ENCODE measurements at regions not wholly inside any gene's neighbourhood (a gene's known extent, or its start where the extent isn't known, plus 50 kb on each side); places are given as distances from the start of the nearest gene placed in this dataset.

DNA sequence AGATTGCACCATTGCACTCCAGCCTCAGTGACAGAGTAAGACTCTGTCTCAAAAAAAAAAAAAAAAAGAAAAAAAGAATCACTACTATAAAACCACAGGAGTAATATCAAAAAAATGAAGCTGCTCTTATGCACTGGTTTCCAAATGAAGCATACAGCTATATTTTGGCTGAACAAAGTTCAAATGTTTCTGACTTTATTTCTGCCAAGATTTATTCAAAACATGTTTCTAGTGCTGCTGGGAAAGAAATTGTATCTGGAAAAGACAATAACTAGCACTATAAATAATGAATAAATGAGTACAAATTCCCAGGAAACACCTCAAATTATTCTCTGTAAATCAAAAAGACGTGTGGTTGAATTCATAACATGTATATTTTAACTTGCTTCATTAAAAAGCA lies 102.5 kb upstream of the MME start:
- no peaks in the 10 kb centered on the region for H3K79me1 ChIP-seq (ENCODE audit: low read depth, low read length)
- no peak overlapping the region for H4K91ac ChIP-seq (ENCODE audit: low read depth, low read length, poor library complexity)
- H2AFZ ChIP-seq (ENCODE audit: low read length) = no peak overlapping the region
- H3K4me2 ChIP-seq (ENCODE audit: insufficient read depth, low read length, poor library complexity, severe bottlenecking) = no peak overlapping the region
- no peak overlapping the region for H3K14ac ChIP-seq (ENCODE audit: low read length)
- no peak overlapping the region for H2BK15ac ChIP-seq (ENCODE audit: low read length)
- no peak overlapping the region for H3K27ac ChIP-seq (replicated peaks; ENCODE audit: low read length)
- H3K23ac ChIP-seq (ENCODE audit: low read depth, low read length, poor library complexity) = no peak overlapping the region
- H2BK12ac ChIP-seq (ENCODE audit: low read length) = no peak overlapping the region
- no peak overlapping the region for H3K18ac ChIP-seq (ENCODE audit: low read length)
- H2AK5ac ChIP-seq (ENCODE audit: low read depth, low read length) = no peak overlapping the region
- no peak overlapping the region for H3K4ac ChIP-seq (ENCODE audit: low read length)
- no peak for DNase-seq (ENCODE audit: low spot score)
- H3K4me1 ChIP-seq (ENCODE audit: control insufficient read depth in 2 of 2, insufficient read depth in 1 of 2, low read depth in 1 of 2, low read length in 2 of 2) = no peaks in the 10 kb centered on the region
- no peak overlapping the region for H2BK120ac ChIP-seq (ENCODE audit: low read depth, low read length)
- no peak overlapping the region for H3K4me3 ChIP-seq (ENCODE audit: low read length in 2 of 2)
- H3K9me3 ChIP-seq (replicated peaks in 1 of 2; ENCODE audit: control insufficient read depth in 2 of 2, insufficient read depth in 1 of 2, low read depth in 1 of 2, low read length in 2 of 2) = no peaks in the 10 kb centered on the region
- H4K8ac ChIP-seq (ENCODE audit: low read depth, low read length) = no peak overlapping the region
- H3K9ac ChIP-seq (ENCODE audit: low read depth, low read length, poor library complexity) = no peak overlapping the region
- H3K36me3 ChIP-seq (replicated peaks in 1 of 2; ENCODE audit: control insufficient read depth in 2 of 2, insufficient read depth in 2 of 2, low read length in 2 of 2) = no peaks in the 10 kb centered on the region
- no peak overlapping the region for H2BK5ac ChIP-seq (ENCODE audit: low read length)
- no peaks in the 10 kb centered on the region for H3K27me3 ChIP-seq (ENCODE audit: control insufficient read depth in 3 of 3, insufficient read depth in 3 of 3, low read depth in 1 of 3, low read length in 3 of 3)
- WGBS, 2 donors (ENCODE audit: extremely low coverage in 2 of 2, insufficient read length in 2 of 2, insufficient replicate concordance in 1 of 2) = no CpG with 5 or more reads among the region's 1 CpG

DNA sequence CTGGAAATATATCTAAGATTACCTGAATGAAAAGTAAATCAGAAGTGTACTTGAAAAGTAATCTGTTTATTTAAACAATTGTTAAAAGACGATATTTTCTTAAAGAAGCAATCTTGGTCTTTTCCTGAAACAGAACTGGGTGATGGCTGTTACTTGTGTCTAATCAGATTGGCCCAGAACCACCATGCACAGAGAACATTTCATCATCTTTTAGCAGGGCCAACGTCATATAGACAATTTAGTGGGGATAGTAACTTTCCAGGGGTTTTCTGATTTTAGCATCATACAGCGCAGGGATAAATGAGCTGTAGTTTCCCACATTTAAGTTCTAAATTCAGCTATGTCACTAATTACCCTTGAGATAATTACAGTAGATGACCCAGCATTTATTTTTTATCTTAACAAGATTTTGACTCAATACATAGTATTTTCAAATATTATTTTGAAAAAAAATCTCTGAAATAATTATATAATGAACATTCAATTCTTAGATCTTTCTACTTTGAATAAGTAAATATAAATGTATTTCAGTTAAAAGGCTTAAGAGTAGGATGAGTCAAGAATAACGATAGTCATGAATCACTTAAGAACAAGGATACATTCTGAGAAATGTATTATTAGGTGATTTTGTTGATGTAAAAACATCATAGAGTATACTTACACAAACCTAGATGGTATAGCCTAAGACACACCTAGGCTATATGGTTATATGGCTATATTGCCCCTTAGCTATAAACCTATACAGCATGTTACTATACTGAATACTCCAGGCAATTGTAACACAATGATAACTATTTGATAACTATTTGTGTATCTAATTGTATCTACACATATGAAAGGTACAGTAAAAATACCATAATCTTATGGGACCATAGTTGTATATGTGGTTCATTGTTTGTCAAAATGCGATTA lies 103.8 kb upstream of the MME start:
- H3K4me1 ChIP-seq (ENCODE audit: control insufficient read depth in 2 of 2, insufficient read depth in 1 of 2, low read depth in 1 of 2, low read length in 2 of 2) = no peaks in the 10 kb centered on the region
- no peak overlapping the region for H2BK15ac ChIP-seq (ENCODE audit: low read length)
- H4K91ac ChIP-seq (ENCODE audit: low read depth, low read length, poor library complexity) = no peak overlapping the region
- DNase-seq (ENCODE audit: low spot score) = no peak
- no peak overlapping the region for H3K27ac ChIP-seq (replicated peaks; ENCODE audit: low read length)
- H3K18ac ChIP-seq (ENCODE audit: low read length) = no peak overlapping the region
- no peak overlapping the region for H3K9ac ChIP-seq (ENCODE audit: low read depth, low read length, poor library complexity)
- H2BK5ac ChIP-seq (ENCODE audit: low read length) = no peak overlapping the region
- no peak overlapping the region for H2AFZ ChIP-seq (ENCODE audit: low read length)
- no peak overlapping the region for H4K8ac ChIP-seq (ENCODE audit: low read depth, low read length)
- no peaks in the 10 kb centered on the region for H3K36me3 ChIP-seq (replicated peaks in 1 of 2; ENCODE audit: control insufficient read depth in 2 of 2, insufficient read depth in 2 of 2, low read length in 2 of 2)
- H2AK5ac ChIP-seq (ENCODE audit: low read depth, low read length) = no peak overlapping the region
- H3K9me3 ChIP-seq (replicated peaks in 1 of 2; ENCODE audit: control insufficient read depth in 2 of 2, insufficient read depth in 1 of 2, low read depth in 1 of 2, low read length in 2 of 2) = no peaks in the 10 kb centered on the region
- no peak overlapping the region for H2BK120ac ChIP-seq (ENCODE audit: low read depth, low read length)
- H3K23ac ChIP-seq (ENCODE audit: low read depth, low read length, poor library complexity) = no peak overlapping the region
- H3K4me2 ChIP-seq (ENCODE audit: insufficient read depth, low read length, poor library complexity, severe bottlenecking) = no peak overlapping the region
- no peak overlapping the region for H3K4me3 ChIP-seq (ENCODE audit: low read length in 2 of 2)
- WGBS, 2 donors (ENCODE audit: extremely low coverage in 2 of 2, insufficient read length in 2 of 2, insufficient replicate concordance in 1 of 2) = no CpG with 5 or more reads among the region's 5 CpGs
- no peak overlapping the region for H2BK12ac ChIP-seq (ENCODE audit: low read length)
- no peak overlapping the region for H3K4ac ChIP-seq (ENCODE audit: low read length)
- no peak overlapping the region for H3K14ac ChIP-seq (ENCODE audit: low read length)
- H3K79me1 ChIP-seq (ENCODE audit: low read depth, low read length) = no peaks in the 10 kb centered on the region
- H3K27me3 ChIP-seq (ENCODE audit: control insufficient read depth in 3 of 3, insufficient read depth in 3 of 3, low read depth in 1 of 3, low read length in 3 of 3) = no peaks in the 10 kb centered on the region

GRCh38 chr3:154973851-154974250 lies 106.3 kb upstream of the MME start:
- H3K18ac ChIP-seq (ENCODE audit: low read length) = no peak overlapping the region
- DNase-seq (ENCODE audit: low spot score) = no peak
- no peak overlapping the region for H3K9ac ChIP-seq (ENCODE audit: low read depth, low read length, poor library complexity)
- no peak overlapping the region for H3K4me2 ChIP-seq (ENCODE audit: insufficient read depth, low read length, poor library complexity, severe bottlenecking)
- no peak overlapping the region for H2BK5ac ChIP-seq (ENCODE audit: low read length)
- H3K79me1 ChIP-seq (ENCODE audit: low read depth, low read length) = no peaks in the 10 kb centered on the region
- no peak overlapping the region for H4K91ac ChIP-seq (ENCODE audit: low read depth, low read length, poor library complexity)
- H3K4ac ChIP-seq (ENCODE audit: low read length) = no peak overlapping the region
- no peak overlapping the region for H2AFZ ChIP-seq (ENCODE audit: low read length)
- no CpG with 5 or more reads among the region's 3 CpGs for WGBS, 2 donors (ENCODE audit: extremely low coverage in 2 of 2, insufficient read length in 2 of 2, insufficient replicate concordance in 1 of 2)
- no peaks in the 10 kb centered on the region for H3K9me3 ChIP-seq (replicated peaks in 1 of 2; ENCODE audit: control insufficient read depth in 2 of 2, insufficient read depth in 1 of 2, low read depth in 1 of 2, low read length in 2 of 2)
- H3K36me3 ChIP-seq (replicated peaks in 1 of 2; ENCODE audit: control insufficient read depth in 2 of 2, insufficient read depth in 2 of 2, low read length in 2 of 2) = no peaks in the 10 kb centered on the region
- H4K8ac ChIP-seq (ENCODE audit: low read depth, low read length) = no peak overlapping the region
- H2AK5ac ChIP-seq (ENCODE audit: low read depth, low read length) = no peak overlapping the region
- no peak overlapping the region for H3K14ac ChIP-seq (ENCODE audit: low read length)
- H3K27ac ChIP-seq (replicated peaks; ENCODE audit: low read length) = no peak overlapping the region
- no peak overlapping the region for H2BK120ac ChIP-seq (ENCODE audit: low read depth, low read length)
- H3K4me3 ChIP-seq (ENCODE audit: low read length in 2 of 2) = no peak overlapping the region
- no peaks in the 10 kb centered on the region for H3K27me3 ChIP-seq (ENCODE audit: control insufficient read depth in 3 of 3, insufficient read depth in 3 of 3, low read depth in 1 of 3, low read length in 3 of 3)
- H2BK15ac ChIP-seq (ENCODE audit: low read length) = no peak overlapping the region
- H3K23ac ChIP-seq (ENCODE audit: low read depth, low read length, poor library complexity) = no peak overlapping the region
- H3K4me1 ChIP-seq (ENCODE audit: control insufficient read depth in 2 of 2, insufficient read depth in 1 of 2, low read depth in 1 of 2, low read length in 2 of 2) = no peaks in the 10 kb centered on the region
- no peak overlapping the region for H2BK12ac ChIP-seq (ENCODE audit: low read length)

DNA sequence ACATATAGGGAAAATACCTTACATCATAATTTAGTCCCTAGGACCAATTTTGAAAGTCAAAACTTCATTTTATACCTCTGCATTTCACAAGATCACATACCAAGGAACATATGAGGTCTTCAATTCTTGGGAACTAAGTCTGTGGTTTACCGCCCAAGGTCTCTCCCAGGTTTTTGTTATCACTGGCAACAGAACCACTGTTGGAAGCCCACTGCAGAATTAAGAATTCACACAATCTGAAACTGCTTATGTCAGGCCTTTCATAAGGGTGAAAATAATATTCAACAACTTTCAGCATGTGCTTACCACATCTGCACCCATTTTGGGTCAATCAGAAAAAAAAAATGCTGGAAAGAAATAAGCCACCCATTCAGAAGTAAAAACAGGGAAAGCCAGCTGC lies 107.2 kb upstream of the MME start:
- Histone ChIP-seq H2BK15ac (ENCODE audit: low read length) (no peak overlapping the region), H3K9me3 (replicated peaks in 1 of 2; ENCODE audit: control insufficient read depth in 2 of 2, insufficient read depth in 1 of 2, low read depth in 1 of 2, low read length in 2 of 2) (no peaks in the 10 kb centered on the region), H2BK5ac (ENCODE audit: low read length) (no peak overlapping the region), H3K4me1 (ENCODE audit: control insufficient read depth in 2 of 2, insufficient read depth in 1 of 2, low read depth in 1 of 2, low read length in 2 of 2) (no peaks in the 10 kb centered on the region), H3K23ac (ENCODE audit: low read depth, low read length, poor library complexity) (no peak overlapping the region), H3K79me1 (ENCODE audit: low read depth, low read length) (no peaks in the 10 kb centered on the region), H3K4me3 (ENCODE audit: low read length in 2 of 2) (no peak overlapping the region), H3K4ac (ENCODE audit: low read length) (no peak overlapping the region), H4K91ac (ENCODE audit: low read depth, low read length, poor library complexity) (no peak overlapping the region), H3K27me3 (ENCODE audit: control insufficient read depth in 3 of 3, insufficient read depth in 3 of 3, low read depth in 1 of 3, low read length in 3 of 3) (no peaks in the 10 kb centered on the region), H2BK12ac (ENCODE audit: low read length) (no peak overlapping the region), H3K14ac (ENCODE audit: low read length) (no peak overlapping the region), H3K36me3 (replicated peaks in 1 of 2; ENCODE audit: control insufficient read depth in 2 of 2, insufficient read depth in 2 of 2, low read length in 2 of 2) (no peaks in the 10 kb centered on the region), H3K27ac (replicated peaks; ENCODE audit: low read length) (no peak overlapping the region), H2AK5ac (ENCODE audit: low read depth, low read length) (no peak overlapping the region), H4K8ac (ENCODE audit: low read depth, low read length) (no peak overlapping the region), H3K4me2 (ENCODE audit: insufficient read depth, low read length, poor library complexity, severe bottlenecking) (no peak overlapping the region), H2AFZ (ENCODE audit: low read length) (no peak overlapping the region), H2BK120ac (ENCODE audit: low read depth, low read length) (no peak overlapping the region), H3K9ac (ENCODE audit: low read depth, low read length, poor library complexity) (no peak overlapping the region), H3K18ac (ENCODE audit: low read length) (no peak overlapping the region)
- DNase-seq (ENCODE audit: low spot score) = no peak
- whole genome bisulfite sequencing, 2 donors (ENCODE audit: extremely low coverage in 2 of 2, insufficient read length in 2 of 2, insufficient replicate concordance in 1 of 2) = no CpG with 5 or more reads among the region's 1 CpG
